ENCODE measurements at regions not wholly inside any gene's neighbourhood (a gene's known extent, or its start where the extent isn't known, plus 50 kb on each side); places are given as distances from the start of the nearest gene placed in this dataset.
A peak's percentile ranks its signal among the peaks of the same experiment; 100 is the strongest.

- in situ Hi-C loops (cut with MboI; ENCODE audit: low pct_unique_long_range_greater_than_20kb in 2 of 9, low sequenced_read_pairs in 9 of 9, unreplicated experiment in 9 of 9): no loop called here
- ATAC-seq (replicated peaks in 6 of 8): no peak
- Histone ChIP-seq H3K4me3 (no peak overlapping the region), H3K27ac (no peak overlapping the region), H3K4me1 (replicated peaks in 1 of 2) (no peaks in the 10 kb centered on the region)
- WGBS, 10 experiments: 60 to 100% (median 83%) methylated on average over 1 to 2 of the region's 2 CpGs; no CpG with 5 or more reads in 5 of the 10 experiments
These were observed 268.6 kb downstream of the MRTFB start for GRCh38 chr16:14339694-14340093.

- ATAC-seq (replicated peaks in 6 of 8): no peak
- no peaks in the 10 kb centered on the region for H3K4me1 ChIP-seq (replicated peaks in 1 of 2)
- 40 to 100% (median 70%) methylated on average over 1 to 4 of the region's 4 CpGs; no CpG with 5 or more reads in 2 of the 10 experiments for WGBS, 10 experiments
- no peak overlapping the region for H3K27ac ChIP-seq
- in situ Hi-C loops (cut with MboI; ENCODE audit: low pct_unique_long_range_greater_than_20kb in 2 of 9, low sequenced_read_pairs in 9 of 9, unreplicated experiment in 9 of 9): no loop called here
- no peak overlapping the region for H3K4me3 ChIP-seq
These were observed 267.9 kb downstream of the MRTFB start for GRCh38 chr16:14338969-14339368.

GRCh38 chr16:14338236-14338635 is 267.1 kb downstream of the MRTFB start:
- in situ Hi-C loops (cut with MboI; ENCODE audit: low pct_unique_long_range_greater_than_20kb in 2 of 9, low sequenced_read_pairs in 9 of 9, unreplicated experiment in 9 of 9): no loop called here
- Histone ChIP-seq H3K27ac (no peak overlapping the region), H3K4me1 (replicated peaks in 1 of 2) (no peaks in the 10 kb centered on the region), H3K4me3 (no peak overlapping the region)
- no peak for ATAC-seq (replicated peaks in 6 of 8)

- in situ Hi-C loops (cut with MboI; ENCODE audit: low pct_unique_long_range_greater_than_20kb in 2 of 9, low sequenced_read_pairs in 9 of 9, unreplicated experiment in 9 of 9): no loop called here
- Histone ChIP-seq H3K4me3 (no peak overlapping the region), H3K27ac (no peak overlapping the region), H3K4me1 (replicated peaks in 1 of 2) (no peaks in the 10 kb centered on the region)
- 10 to 93% (median 80%) methylated on average over 1 to 11 of the region's 22 CpGs; no CpG with 5 or more reads in 3 of the 10 experiments for WGBS, 10 experiments
- peak in 4 of 8 experiments; percentile 6 to 36 (median 18) for ATAC-seq (replicated peaks in 6 of 8)
These were observed 266.4 kb downstream of the MRTFB start for GRCh38 chr16:14337303-14338191.

- no peak overlapping the region for H3K27ac ChIP-seq
- in situ Hi-C loops (cut with MboI; ENCODE audit: low pct_unique_long_range_greater_than_20kb in 2 of 9, low sequenced_read_pairs in 9 of 9, unreplicated experiment in 9 of 9): no loop called here
- WGBS, 10 experiments: 71 to 100% (median 82%) methylated on average over 1 to 3 of the region's 3 CpGs; no CpG with 5 or more reads in 4 of the 10 experiments
- no peaks in the 10 kb centered on the region for H3K4me1 ChIP-seq (replicated peaks in 1 of 2)
- peak in 1 of 8 experiments; percentile 2 for ATAC-seq (replicated peaks in 6 of 8)
- no peak overlapping the region for H3K4me3 ChIP-seq
These were observed 264.2 kb downstream of the MRTFB start for GRCh38 chr16:14335297-14335696.

GRCh38 chr16:14334366-14335080 is 263.4 kb downstream of the MRTFB start:
- Histone ChIP-seq H3K27ac (no peak overlapping the region), H3K4me1 (replicated peaks in 1 of 2) (no peaks in the 10 kb centered on the region), H3K4me3 (no peak overlapping the region)
- in situ Hi-C loops (cut with MboI; ENCODE audit: low pct_unique_long_range_greater_than_20kb in 2 of 9, low sequenced_read_pairs in 9 of 9, unreplicated experiment in 9 of 9): no loop called here
- peak in 3 of 8 experiments; percentile 5 to 58 (median 5) for ATAC-seq (replicated peaks in 6 of 8)
- 0 to 94% (median 60%) methylated on average over 1 to 13 of the region's 13 CpGs for WGBS, 10 experiments

- Histone ChIP-seq H3K4me3 (no peak overlapping the region), H3K4me1 (replicated peaks in 1 of 2) (no peaks in the 10 kb centered on the region), H3K27ac (no peak overlapping the region)
- in situ Hi-C loops (cut with MboI; ENCODE audit: low pct_unique_long_range_greater_than_20kb in 2 of 9, low sequenced_read_pairs in 9 of 9, unreplicated experiment in 9 of 9): no loop called here
- WGBS, 10 experiments: 80 to 100% (median 100%) methylated on average over 1 to 2 of the region's 2 CpGs; no CpG with 5 or more reads in 4 of the 10 experiments
- ATAC-seq (replicated peaks in 6 of 8): peak in 2 of 8 experiments; percentile 2 to 3
These were observed 262.2 kb downstream of the MRTFB start for GRCh38 chr16:14333361-14333760.

- Histone ChIP-seq H3K27ac (no peak overlapping the region), H3K4me1 (replicated peaks in 1 of 2) (peaks cover 0 to 4% of the 10 kb centered on the region in 2 donors), H3K4me3 (no peak overlapping the region)
- peak in 1 of 8 experiments; percentile 2 for ATAC-seq (replicated peaks in 6 of 8)
- in situ Hi-C loops (cut with MboI; ENCODE audit: low pct_unique_long_range_greater_than_20kb in 2 of 9, low sequenced_read_pairs in 9 of 9, unreplicated experiment in 9 of 9): no loop called here
- no CpG with 5 or more reads among the region's 2 CpGs for WGBS, 10 experiments
These were observed 259.9 kb downstream of the MRTFB start for GRCh38 chr16:14331020-14331419.

GRCh38 chr16:14329727-14330350 is 258.7 kb downstream of the MRTFB start:
- H3K4me1 ChIP-seq (replicated peaks in 1 of 2): peaks cover 0 to 8% of the 10 kb centered on the region in 2 donors
- in situ Hi-C loops (cut with MboI; ENCODE audit: low pct_unique_long_range_greater_than_20kb in 2 of 9, low sequenced_read_pairs in 9 of 9, unreplicated experiment in 9 of 9): no loop called here
- H3K4me3 ChIP-seq: no peak overlapping the region
- no peak overlapping the region for H3K27ac ChIP-seq
- WGBS, 10 experiments: 60 to 100% (median 87%) methylated on average over 1 to 3 of the region's 3 CpGs; no CpG with 5 or more reads in 2 of the 10 experiments
- ATAC-seq (replicated peaks in 6 of 8): no peak

- in situ Hi-C loops (cut with MboI; ENCODE audit: low pct_unique_long_range_greater_than_20kb in 2 of 9, low sequenced_read_pairs in 9 of 9, unreplicated experiment in 9 of 9): no loop called here
- H3K4me3 ChIP-seq: no peak overlapping the region
- H3K27ac ChIP-seq: no peak overlapping the region
- WGBS, 10 experiments: 40 to 92% (median 80%) methylated on average over 3 to 15 of the region's 16 CpGs
- peak in 4 of 8 experiments; percentile 6 to 49 (median 20) for ATAC-seq (replicated peaks in 6 of 8)
- H3K4me1 ChIP-seq (replicated peaks in 1 of 2): peaks cover 0 to 8% of the 10 kb centered on the region in 2 donors
These were observed 254.6 kb downstream of the MRTFB start for GRCh38 chr16:14325502-14326401.

GRCh38 chr16:14324581-14324980 is 253.5 kb downstream of the MRTFB start:
- Histone ChIP-seq H3K4me3 (no peak overlapping the region), H3K27ac (no peak overlapping the region), H3K4me1 (replicated peaks in 1 of 2) (peaks cover 0 to 8% of the 10 kb centered on the region in 2 donors)
- in situ Hi-C loops (cut with MboI; ENCODE audit: low pct_unique_long_range_greater_than_20kb in 2 of 9, low sequenced_read_pairs in 9 of 9, unreplicated experiment in 9 of 9): loop anchor here in 2 of 9 experiments (25.0 kb wide), 1 partner anchor 213 kb away; no protein-coding TSS in a partner anchor
- WGBS, 10 experiments: 48 to 94% (median 90%) methylated on average over 1 to 7 of the region's 7 CpGs; no CpG with 5 or more reads in 1 of the 10 experiments
- ATAC-seq (replicated peaks in 6 of 8): no peak

- Histone ChIP-seq H3K27ac (no peak overlapping the region), H3K4me3 (no peak overlapping the region), H3K4me1 (replicated peaks in 1 of 2) (peaks cover 0 to 8% of the 10 kb centered on the region in 2 donors)
- 76 to 100% (median 92%) methylated on average over 3 to 8 of the region's 9 CpGs; no CpG with 5 or more reads in 1 of the 10 experiments for WGBS, 10 experiments
- in situ Hi-C loops (cut with MboI; ENCODE audit: low pct_unique_long_range_greater_than_20kb in 2 of 9, low sequenced_read_pairs in 9 of 9, unreplicated experiment in 9 of 9): loop anchor here in 2 of 9 experiments (25.0 kb wide), 1 partner anchor 215 kb away; no protein-coding TSS in a partner anchor
- no peak for ATAC-seq (replicated peaks in 6 of 8)
These were observed 251.1 kb downstream of the MRTFB start for GRCh38 chr16:14322186-14322585.

All from motor neuron (in vitro differentiated cells).